Suppressor macrophage (primary cell): ENCODE measurements at regions not wholly inside any gene's neighbourhood (a gene's known extent, or its start where the extent isn't known, plus 50 kb on each side); places are given as distances from the start of the nearest gene placed in this dataset.

ENCODE experiments used
- DNase-seq, 4 experiments: peaks; one replicate each; pipeline ENCODE4 v3.0.0-alpha.2; 2020 to 2022

- no peak for DNase-seq
Observed at GRCh38 chr3:73298243-73299183, 237.1 kb downstream of the EBLN2 start.

- no peak for DNase-seq
Observed at GRCh38 chr3:73299184-73299691, 237.8 kb downstream of the EBLN2 start.

DNA sequence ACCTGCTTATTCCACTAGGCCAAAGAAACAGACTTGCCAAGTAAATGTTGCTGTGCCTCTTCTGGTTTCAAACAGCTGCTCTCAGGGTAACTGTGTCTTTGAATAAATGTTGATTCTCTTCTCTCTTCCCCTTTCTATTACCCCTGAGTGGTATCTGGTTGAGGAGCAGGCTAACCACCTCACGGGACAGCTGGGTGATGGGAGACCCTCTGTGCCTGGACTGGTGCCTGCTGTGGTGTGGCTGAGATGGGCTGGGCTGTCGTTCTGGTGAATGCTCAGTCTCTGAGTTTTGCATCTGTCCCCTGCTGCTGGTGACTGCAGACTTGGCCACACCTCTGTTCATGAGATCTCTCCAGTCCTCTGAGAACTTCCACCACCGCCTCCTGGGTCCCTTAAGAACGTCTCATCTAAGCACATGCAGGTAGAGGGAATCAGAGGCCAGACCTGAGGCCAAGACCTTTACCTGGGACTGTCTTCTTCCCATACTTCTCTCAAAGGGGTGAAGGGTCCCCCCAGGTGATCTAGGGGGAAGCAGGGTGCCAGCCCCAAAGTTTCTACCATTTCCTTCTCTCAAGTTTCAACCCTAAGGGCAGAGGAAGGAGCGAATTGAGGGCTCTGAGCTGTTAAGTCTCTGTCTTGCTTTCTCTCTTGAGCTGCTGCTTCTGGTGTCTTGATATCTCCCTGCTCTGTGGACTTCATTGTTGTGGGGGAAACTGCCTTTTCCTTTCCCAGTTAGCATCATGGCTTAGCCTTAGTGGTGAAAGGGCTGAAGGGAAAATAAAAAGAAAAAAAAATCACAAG lies 252.9 kb downstream of the EBLN2 start:
- no peak for DNase-seq

DNA sequence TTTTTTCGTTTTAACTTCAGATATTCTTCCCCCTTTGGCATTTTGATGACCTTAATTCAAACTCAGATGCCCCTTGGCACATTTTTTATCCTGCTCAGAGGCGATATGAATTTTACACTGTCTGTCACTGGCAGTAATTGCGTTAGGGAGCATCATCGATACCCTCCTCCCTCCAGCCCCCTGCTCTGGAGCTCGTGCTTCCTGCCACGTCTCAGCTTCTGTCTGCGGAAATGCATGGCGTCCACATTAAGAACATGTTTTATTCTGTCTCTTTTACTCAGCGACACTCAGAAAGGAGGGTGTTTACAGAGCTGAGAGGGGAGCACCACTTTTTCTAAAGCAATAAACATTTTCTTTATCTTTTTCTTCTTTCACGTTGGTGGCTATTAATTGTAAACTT lies 254.2 kb downstream of the EBLN2 start:
- no peak for DNase-seq

- DNase-seq = peak in 1 of 4 experiments; percentile 1
Observed at GRCh38 chr3:73319179-73319769, 257.8 kb downstream of the EBLN2 start.

DNA sequence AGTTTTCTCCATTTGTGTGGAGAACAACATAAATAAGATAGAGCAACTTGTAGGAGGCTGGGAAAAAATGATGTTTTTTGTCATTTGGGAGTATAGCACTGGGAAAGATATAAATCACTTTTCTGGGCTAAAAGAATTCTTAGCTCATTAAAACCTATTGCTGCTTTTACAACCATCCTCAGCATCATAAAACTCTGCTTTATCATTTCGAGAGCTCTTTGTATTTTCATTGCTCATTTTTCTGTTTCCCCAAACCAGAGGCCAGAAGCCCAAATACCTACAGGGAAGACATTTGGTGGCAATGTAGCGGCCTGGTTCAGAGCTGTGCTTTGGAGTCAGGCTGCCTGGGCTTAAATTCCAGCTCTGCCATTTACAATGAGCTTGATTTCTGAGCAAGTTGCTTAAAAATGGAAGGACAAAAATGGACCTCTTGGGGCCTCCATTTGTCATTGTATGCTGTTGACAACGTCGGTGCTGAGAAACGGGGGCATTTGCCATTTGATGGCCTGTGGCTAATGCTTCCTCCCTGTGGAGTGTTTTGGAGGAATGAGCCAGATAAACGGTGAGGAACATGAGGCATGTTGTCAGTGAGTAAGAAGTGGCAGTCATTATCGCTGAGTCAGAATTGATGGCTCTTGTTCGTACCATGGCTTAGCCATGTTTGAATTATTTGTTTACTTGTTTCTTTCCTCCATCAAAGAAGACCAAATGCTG lies 260.0 kb downstream of the EBLN2 start:
- no peak for DNase-seq

DNA sequence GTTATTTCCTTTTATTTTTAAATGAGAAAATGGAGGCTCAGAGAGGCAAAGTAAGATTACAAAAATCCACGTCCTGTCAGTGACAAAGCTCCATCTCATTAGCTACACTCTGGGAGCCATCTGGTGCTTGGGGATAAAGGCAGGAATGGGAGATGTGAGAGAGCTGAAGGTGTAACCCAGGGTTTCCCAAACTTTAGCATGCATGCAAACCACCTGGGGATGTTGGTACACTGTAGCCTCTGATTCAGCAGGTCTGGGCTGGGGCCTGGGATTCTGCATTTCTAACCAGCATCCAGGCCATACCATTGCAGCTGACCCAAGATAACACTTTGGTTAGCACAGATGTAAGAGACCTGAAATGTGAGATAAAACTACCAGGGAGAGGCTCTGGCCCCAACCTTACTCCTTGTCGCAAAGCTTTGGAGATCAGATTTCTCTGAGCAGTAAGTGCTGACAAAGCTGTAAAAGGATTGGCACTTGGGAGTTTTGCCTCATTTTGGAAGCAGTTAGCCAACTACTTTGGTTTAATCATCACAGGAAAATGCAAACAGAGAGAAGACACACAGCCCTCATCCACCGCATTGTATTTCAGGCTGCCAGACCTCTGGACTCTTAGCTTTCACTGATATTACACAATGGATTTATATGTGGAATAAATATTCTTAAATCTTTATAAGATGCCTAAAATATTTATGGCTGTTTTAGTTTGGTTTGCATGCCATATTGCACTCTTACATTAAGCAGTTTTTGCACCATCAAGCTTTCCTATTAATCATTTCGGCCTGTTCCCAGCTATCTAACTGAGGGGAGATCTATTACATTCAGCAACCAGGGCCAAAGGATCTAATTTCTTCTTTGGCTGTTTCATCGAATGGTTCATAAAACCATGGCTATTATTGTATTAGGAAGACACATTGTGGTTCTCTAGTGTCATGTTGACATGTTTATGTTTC lies 263.0 kb downstream of the EBLN2 start:
- no peak for DNase-seq

GRCh38 chr3:73326396-73326795 lies 264.9 kb downstream of the EBLN2 start:
- DNase-seq = no peak

DNA sequence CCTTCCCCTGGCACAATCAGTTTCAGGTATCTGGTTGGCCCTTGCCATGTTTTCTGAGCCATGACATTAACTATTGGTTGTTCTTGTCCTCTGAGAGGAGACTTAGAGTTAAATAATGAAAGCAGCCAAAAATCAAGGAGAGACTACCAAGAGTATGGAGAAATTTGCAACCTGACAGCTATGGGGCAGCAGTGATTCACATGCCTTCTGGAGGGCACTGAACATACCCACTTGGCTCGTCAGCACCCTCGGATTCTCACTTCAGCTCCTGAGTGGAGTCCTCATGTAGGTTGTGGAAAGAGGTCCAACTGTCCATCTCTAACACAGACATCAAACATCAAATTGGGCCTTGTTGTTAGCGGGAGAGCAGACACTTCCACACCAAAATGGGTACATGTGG lies 265.6 kb downstream of the EBLN2 start:
- DNase-seq = no peak
